ENCODE measurements at regions not wholly inside any gene's neighbourhood (a gene's known extent, or its start where the extent isn't known, plus 50 kb on each side); places are given as distances from the start of the nearest gene placed in this dataset.

- DNase-seq (ENCODE audit: low read depth): no peak
These were observed 180.7 kb upstream of the POU3F3 start for GRCh38 chr2:104673225-104673624.

GRCh38 chr2:104678181-104678580 is 175.7 kb upstream of the POU3F3 start:
- no peak for DNase-seq (ENCODE audit: low read depth)

GRCh38 chr2:104685591-104685990 is 168.3 kb upstream of the POU3F3 start:
- DNase-seq (ENCODE audit: low read depth): no peak

DNA sequence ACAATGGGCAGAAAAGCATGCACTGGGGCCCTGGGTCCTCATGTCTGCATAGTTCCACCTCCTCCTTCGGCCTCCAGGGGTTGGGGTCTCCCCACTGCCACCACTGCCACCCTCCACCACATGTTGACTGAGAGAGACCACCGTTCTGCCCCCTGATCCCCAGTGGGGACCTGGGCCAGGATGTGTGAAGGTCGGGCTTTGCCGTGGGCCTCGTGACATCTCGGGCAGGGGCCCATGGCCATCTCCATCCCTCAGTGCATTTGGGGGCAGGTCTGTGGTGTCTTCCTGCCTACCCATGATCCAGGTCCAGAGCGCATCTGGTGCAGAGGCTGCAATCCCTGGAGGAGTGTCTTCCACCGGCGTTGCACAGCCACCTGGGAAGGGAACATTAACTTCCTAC is 166.8 kb upstream of the POU3F3 start:
- no peak for DNase-seq (ENCODE audit: low read depth)

DNA sequence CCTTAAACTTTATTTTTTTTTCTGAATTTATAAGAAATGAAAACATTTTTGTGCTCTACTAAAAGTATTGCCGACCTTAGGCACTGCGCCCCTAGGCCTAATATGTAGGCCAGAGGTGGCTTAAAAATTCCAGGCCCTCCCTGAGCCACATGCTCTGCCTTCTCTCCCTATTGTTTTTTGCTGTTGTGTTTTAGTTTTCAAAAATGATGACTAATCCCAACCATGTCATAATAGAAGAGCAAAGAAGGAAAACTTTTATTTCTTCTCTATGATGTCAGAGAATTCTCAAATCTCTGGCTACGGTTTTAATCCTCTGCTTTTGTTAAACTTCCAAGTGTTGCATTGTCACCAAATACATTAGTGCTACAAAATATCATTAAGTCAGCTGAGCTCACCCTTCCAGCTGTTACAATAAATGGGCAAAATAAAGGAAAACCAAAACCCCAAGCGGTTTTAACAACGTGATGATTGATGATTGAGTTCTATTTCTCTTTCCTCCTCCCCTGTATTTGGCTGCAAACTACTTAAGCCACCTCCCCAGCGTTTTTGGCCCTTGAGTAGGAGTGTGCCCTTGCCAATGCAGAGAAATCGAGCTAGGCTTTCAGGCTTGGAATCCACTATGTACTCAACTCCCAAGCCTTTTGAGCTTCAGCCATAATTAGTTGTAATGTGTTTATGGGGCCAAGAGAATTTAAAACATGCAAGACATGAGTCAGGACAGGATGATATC is 163.5 kb upstream of the POU3F3 start:
- peak; percentile 13 for DNase-seq (ENCODE audit: low read depth)

DNA sequence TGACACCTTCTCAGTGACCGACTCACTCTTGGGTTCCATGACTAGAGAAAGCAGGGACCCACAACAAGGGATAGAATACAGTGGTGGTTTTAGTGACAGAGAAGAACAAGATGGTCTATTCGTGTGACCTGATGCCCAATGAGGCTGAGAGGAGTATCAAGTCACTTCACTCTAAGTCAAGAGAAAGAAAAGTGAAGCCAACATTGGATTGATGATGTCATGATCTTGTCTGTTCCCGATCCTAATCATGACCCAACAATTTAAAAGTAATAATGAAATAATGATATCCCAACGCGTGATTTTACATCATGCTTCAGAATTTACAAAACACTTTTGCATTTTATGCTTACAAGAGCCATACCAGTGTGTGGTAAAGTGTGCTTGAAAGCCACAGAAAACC is 155.6 kb upstream of the POU3F3 start:
- no peak for DNase-seq (ENCODE audit: low read depth)

GRCh38 chr2:104701411-104701911 is 152.5 kb upstream of the POU3F3 start:
- no peak for DNase-seq (ENCODE audit: low read depth)

- DNase-seq (ENCODE audit: low read depth): no peak
These were observed 151.7 kb upstream of the POU3F3 start for GRCh38 chr2:104702031-104702850.

DNA sequence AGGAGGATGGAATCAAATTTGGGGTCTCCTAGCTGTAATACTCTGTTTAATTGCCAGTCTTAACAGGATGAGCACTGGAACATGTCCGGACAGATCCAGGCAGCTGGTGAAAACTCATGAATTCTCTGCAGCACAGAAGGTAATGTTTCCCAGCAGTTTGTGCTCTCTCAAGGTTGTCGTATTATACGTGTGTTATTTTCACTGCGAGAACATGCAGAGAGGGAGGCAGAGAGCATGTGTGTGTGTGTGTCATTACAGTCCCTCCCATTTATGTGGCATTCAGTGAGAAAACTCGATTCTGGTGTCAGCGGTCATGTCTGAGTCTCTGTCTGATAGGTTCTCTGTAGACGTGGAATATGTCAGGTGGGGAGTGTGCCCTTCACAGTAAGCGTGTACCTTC is 150.2 kb upstream of the POU3F3 start:
- DNase-seq (ENCODE audit: low read depth): peak; percentile 3

DNA sequence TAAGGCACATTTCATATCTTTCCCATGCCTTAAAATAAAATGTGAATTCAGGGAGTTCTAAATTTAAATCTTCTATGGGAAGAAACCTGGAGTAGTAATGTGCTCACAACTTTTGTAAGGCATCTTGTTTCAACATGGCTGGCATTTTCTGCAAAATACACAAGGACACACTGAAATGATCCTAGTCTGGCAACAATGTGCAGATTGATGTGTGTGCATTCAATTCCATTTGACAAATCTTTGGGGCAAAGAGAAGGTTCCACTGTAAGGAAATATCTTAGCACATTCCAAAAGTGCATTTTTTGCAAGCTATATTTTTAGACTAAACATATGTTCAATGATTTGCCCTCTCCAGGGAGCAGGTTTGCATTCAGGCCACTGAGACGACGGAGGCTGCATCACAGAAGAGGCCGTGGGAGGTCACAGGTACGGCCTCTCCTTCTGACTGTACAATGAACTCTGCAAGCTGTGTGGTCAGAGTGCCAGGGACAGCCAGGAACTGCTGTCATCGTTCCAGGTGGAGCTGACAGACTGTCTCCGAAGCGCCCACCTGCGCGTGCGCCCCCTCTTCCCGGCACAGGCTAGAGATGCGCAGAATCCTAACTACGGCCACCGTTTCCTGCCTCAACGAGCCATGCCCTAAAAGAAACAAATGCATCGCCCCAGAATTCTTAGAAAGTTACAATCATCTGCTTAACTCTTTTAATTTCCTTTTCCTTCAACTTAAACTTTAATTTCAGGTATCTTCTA is 149.2 kb upstream of the POU3F3 start:
- DNase-seq (ENCODE audit: low read depth): no peak

- no peak for DNase-seq (ENCODE audit: low read depth)
These were observed 146.9 kb upstream of the POU3F3 start for GRCh38 chr2:104707056-104707455.

GRCh38 chr2:104708967-104709366 is 144.9 kb upstream of the POU3F3 start:
- DNase-seq (ENCODE audit: low read depth): no peak

DNA sequence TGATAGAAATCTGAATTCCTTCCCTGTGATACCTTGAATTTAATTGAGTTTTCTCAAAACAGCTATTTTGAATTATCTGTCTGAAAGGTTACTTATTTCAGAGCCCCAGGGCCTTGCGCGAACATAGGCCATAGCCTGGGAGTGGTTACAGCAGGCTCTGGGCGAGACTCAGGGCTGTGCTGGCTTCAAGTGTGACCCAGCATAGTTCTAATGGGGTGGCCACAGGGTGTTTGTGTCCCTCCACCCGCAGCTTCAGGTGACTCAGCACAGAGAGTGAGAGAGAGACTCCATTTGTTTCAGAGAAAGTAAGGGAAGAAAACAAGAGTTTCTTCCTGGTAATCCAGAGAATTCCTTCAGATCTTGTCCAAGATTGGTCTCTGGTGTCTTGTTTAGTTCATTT is 137.9 kb upstream of the POU3F3 start:
- no peak for DNase-seq (ENCODE audit: low read depth)

DNA sequence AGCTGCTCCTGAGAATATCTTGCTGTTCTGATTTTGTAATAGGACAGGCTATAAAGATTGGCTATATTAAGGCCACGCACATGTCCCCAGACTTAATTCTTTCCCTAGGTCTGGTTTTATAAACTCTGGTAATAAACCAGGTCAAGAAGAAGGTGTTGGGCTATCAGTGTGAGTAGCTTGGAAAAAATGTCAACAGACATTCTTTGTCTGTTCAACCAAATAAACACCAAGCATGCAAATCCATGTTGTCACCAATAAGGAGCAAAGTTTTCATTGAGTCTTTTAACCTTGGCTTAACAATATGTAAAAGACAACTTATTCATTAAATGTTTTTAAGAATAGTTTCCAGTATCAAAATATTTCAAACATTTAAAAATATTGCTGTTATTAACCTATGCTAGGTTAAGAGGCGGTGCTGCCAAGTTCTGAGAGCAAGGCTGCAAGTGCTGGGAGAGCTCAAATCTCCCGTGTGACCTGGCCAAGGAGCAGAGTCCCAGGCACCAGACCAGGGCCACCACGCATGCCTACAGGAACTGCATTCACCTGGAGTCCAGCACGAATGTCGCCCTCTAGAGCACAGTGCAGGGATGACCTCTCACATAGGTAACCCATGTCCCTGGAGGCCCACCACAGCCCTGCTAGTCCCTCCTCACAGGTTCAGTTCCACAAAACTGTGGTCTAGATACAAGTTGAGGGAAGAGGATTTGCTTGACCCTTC is 120.5 kb upstream of the POU3F3 start:
- no peak for DNase-seq (ENCODE audit: low read depth)

- peak; percentile 61 for DNase-seq (ENCODE audit: low read depth)
These were observed 118.9 kb upstream of the POU3F3 start for GRCh38 chr2:104734937-104735586.

GRCh38 chr2:104736026-104736425 is 117.9 kb upstream of the POU3F3 start:
- no peak for DNase-seq (ENCODE audit: low read depth)

- no peak for DNase-seq (ENCODE audit: low read depth)
These were observed 112.1 kb upstream of the POU3F3 start for GRCh38 chr2:104741860-104742259.

DNA sequence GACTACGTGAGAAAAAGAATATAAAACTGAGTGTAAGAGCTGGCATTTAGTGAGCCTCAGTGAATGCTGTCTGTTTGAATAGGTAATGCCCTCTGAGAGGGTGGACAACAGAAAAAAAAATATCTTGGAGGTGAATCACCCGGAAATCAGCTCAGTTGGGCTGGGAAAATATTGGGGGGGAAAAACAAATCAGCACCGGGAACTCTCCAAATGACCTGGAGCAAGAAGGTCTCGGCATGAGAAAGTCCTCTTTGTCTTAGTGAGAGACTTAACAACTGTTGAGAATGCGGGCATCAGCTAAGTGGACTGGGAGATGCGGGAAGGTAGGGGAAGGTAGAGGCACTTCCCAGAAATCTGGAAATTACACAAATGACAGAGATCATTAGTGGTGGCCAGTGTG is 109.4 kb upstream of the POU3F3 start:
- DNase-seq (ENCODE audit: low read depth): no peak

DNA sequence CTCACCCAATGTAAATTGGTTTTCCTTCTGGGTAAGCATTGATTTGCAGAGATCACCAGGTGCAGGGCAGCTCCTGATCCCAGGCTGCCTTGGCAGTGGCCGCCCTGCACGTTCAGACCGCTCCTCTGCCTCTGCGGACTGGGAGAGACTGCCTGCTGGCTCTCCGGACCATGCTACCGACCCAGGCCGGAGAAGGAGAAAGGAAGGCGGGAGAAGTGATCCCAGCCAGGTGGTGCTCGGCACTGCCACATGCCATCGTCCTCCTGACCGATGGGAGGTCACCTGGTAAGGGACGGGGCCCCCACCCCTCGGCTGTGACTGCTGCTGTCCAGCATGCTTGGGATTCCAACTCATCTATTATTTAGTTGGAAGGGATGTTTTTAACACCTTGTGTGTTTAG is 108.1 kb upstream of the POU3F3 start:
- DNase-seq (ENCODE audit: low read depth): no peak

GRCh38 chr2:104746299-104746698 is 107.6 kb upstream of the POU3F3 start:
- DNase-seq (ENCODE audit: low read depth): no peak

GRCh38 chr2:104746858-104747257 is 107.1 kb upstream of the POU3F3 start:
- DNase-seq (ENCODE audit: low read depth): no peak
